ENCODE measurements at regions not wholly inside any gene's neighbourhood (a gene's known extent, or its start where the extent isn't known, plus 50 kb on each side); places are given as distances from the start of the nearest gene placed in this dataset.

- no peak for DNase-seq (ENCODE audit: low spot score)
Measured at GRCh38 chr3:150068440-150069153, 97.9 kb upstream of the PFN2 start.

GRCh38 chr3:150067561-150067960 is 96.9 kb upstream of the PFN2 start:
- DNase-seq (ENCODE audit: low spot score) = no peak

- DNase-seq (ENCODE audit: low spot score) = no peak
Measured at GRCh38 chr3:150064971-150065370, 94.3 kb upstream of the PFN2 start.

DNA sequence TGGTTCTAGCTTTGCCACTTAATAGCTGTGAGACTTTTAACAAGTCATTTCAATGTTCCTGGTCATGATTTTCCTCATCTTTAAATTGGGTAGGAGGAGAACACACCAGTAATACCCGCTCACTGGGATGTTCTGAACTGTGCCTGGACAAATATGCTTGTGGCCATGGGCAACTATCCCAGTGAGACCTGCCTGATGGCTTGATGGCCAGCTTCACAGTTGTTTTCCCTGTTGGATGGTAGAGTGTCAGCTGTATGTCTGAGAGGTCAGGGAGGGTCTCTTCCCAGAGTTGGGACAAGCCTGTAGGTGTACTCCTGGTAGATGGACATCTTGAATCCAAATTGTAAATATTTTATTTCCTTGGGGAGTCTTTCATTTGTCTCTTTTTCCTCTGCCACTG is 92.5 kb upstream of the PFN2 start:
- no peak for DNase-seq (ENCODE audit: low spot score)

DNA sequence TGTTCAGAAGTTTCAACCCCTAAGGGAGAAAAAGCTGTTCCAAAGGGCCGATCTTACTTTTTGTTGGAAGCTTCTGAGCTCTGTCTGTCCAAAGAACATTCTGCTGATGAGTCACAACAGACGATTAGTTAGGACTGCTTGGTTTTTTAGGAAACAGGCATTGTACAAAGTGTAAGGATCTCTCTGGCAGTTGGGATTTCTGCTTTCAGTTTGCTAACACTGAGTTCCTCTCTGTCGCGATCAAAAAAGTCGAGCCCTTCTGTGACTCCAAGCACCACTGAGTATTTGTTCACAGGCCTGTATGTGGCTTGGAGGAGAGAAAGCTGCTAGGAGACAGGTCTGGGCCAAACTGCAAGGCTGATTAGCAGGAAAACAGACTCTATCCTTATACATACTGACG is 91.8 kb upstream of the PFN2 start:
- DNase-seq (ENCODE audit: low spot score) = no peak

GRCh38 chr3:150061288-150062024 is 90.8 kb upstream of the PFN2 start:
- no peak for DNase-seq (ENCODE audit: low spot score)

GRCh38 chr3:150059729-150060128 is 89.0 kb upstream of the PFN2 start:
- no peak for DNase-seq (ENCODE audit: low spot score)

GRCh38 chr3:150059241-150059640 is 88.5 kb upstream of the PFN2 start:
- no peak for DNase-seq (ENCODE audit: low spot score)

DNA sequence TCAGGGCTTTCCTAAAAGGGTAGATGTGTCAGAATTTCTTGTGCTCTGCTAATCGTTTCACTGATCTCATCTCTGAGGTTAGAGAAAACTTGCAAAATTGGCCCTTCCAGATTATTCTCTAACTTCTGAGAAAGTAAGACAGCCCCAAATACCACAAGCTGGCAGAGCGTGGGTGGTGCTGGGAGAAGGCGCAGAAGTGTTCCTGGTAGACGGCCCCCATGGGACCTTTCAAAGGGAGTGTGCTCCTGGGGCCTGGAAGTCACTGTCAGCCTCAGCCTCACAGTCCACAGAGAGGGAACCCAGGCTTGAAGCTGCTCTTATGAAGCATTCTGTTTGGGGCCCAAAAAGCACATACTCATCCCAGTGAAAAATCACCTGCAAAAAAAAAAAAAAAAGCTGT is 86.5 kb upstream of the PFN2 start:
- DNase-seq (ENCODE audit: low spot score) = no peak

DNA sequence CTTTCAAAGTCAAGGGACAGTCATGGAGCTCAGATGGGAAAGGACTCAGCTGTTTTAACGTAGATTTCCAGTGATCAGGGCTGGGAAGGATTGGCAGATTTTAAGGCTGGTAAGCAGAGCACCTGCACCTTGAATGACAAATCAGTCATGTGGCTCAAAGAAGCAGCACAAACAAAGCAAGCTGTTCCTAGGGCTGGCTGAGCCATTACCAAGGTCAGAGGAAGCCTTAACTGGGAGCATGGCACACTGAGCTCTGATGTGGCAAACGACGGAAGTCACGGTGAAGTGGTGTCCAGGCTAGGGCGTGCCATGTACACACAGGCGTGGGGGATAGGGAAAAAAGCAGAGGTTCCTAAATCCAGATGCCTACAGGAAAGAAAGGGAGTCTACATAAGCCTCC is 84.6 kb upstream of the PFN2 start:
- no peak for DNase-seq (ENCODE audit: low spot score)

- no peak for DNase-seq (ENCODE audit: low spot score)
Measured at GRCh38 chr3:150054635-150055034, 83.9 kb upstream of the PFN2 start.

GRCh38 chr3:150050510-150050909 is 79.8 kb upstream of the PFN2 start:
- DNase-seq (ENCODE audit: low spot score) = no peak

GRCh38 chr3:150049317-150049716 is 78.6 kb upstream of the PFN2 start:
- DNase-seq (ENCODE audit: low spot score) = no peak

DNA sequence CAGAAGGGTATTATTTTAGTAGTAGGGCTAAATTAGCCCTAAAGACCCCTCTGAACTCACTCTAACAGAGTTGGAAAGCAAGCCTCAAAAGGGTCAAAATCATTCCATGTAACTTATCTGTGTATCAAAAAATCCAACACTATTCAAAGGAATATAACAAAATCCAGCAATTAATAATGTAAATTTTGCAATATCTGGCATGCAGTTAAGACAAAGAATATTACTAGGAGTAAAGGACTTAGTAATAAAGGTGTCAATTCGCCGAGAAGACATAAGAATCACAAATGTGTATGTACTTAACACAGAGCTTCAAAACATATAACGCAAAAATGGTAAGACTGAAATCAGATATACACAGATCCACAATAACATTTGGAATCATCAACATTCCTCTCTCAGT is 71.2 kb upstream of the PFN2 start:
- no peak for DNase-seq (ENCODE audit: low spot score)

- no peak for DNase-seq (ENCODE audit: low spot score)
Measured at GRCh38 chr3:150040097-150040496, 69.4 kb upstream of the PFN2 start.

DNA sequence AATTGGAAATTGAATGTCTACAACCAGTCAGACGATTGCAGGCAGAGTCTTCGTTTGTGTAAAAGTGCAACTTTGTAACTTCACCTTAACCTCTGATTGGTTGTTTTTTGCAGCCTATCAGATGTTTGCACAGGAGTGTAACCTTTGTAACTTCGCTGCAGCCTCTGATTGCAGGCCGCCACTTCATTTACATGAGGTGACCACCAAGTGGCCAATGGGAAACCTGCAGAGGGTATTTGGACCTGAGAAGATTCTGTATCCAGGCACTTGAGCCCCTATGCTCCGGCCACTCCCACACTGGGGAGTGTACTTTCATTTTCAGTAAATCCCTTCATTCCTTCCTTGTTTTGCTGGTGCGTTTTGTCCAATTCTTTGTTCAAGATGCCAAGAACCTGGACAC is 68.1 kb upstream of the PFN2 start:
- no peak for DNase-seq (ENCODE audit: low spot score)

DNA sequence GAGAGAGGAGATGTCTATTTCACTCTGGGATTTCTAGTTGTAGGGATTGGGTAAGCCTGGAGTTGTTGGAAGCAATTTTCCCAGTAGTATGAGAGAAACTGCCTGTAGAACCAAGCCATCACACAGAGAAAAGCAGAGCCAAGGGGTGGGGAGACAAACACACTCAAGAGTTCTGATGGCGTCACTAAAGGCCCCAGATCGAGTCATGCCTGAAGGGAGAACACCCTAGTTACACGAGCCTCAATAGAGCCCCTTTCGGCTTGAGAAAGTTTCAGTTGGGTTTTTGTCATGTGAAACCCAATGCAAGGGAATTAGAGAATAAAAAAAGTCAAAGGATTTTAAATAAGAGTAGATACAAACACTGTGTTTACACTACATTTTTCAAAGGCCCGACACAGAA is 66.1 kb upstream of the PFN2 start:
- no peak for DNase-seq (ENCODE audit: low spot score)

- no peak for DNase-seq (ENCODE audit: low spot score)
Measured at GRCh38 chr3:150035910-150036612, 65.4 kb upstream of the PFN2 start.

DNA sequence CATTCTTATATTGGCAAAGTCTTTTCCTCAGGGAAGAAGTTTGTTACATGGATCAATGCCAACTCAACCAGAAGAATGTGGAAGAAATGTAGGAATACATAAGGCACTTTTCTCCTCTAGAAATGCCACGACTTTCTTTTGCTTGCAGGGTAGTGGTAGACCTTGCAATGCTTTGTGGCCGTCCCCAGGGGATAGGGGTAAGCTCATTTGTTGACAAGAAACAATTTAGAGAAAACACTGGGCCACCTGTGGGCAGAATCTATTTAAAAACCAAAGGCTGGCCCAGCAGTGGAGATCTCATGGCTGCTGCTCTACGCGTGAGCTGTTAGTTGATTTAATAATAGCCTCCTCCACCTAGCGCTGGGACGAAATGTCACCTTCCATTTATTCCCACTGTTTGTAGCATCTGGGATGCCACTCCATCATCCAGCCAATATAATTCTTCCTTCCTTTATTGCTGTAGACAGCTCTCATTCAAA is 64.6 kb upstream of the PFN2 start:
- DNase-seq (ENCODE audit: low spot score) = no peak

DNA sequence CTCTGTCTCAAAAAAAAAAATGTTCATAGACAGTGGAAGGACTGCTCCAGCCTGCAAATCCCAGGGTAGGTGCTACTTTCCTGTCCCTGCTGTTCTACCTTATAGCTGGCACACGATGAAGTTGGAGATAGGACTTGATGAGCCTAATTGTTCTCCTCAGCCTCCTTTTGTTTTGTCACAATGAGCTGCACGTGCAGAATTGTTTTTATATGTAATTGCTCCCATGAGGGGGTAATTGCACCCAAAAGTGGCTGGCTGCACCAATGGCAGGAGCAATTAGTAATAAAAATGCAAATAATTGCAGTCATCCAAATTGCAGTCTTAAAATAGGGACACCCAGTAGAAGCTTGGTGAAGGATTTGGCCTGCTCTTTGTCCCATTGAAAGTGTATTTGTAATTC is 63.0 kb upstream of the PFN2 start:
- no peak for DNase-seq (ENCODE audit: low spot score)

DNA sequence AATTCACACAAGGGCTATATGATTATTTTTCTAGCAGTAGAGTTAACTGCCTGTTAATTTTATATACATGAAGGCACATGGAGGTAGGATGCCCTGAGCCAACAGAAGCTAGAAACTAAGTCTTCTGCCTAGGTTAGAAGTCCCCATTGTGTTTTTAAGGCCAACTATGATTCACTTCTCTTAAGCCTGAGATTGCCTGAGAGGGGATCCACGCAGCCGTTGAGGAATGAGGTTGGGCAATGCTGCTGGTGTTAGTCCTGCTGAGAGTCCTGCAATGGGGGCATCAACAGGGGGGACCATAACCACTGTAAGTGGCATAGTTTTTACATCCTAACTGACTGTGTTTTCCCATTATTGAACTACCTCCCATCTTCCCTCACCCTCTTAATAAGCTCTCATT is 60.1 kb upstream of the PFN2 start:
- DNase-seq (ENCODE audit: low spot score) = no peak

DNA sequence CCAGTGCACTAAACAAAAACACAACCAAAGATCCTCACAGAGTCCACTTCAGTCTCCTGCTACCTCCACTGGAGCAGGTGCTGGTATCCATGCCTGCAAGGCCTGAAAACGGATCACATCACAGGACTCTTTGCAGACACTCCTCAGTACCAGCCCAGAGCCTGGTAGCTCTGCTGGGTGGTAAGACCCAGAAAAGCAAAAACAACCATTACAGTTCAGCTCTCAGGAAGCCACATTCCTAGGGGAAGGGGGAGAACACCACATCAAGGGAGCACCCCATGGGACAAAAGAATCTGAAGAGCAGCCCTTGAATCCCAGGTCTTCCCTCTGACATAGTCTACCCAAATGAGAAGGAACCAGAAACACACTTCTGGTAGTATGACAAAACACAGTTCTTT is 52.5 kb upstream of the PFN2 start:
- DNase-seq (ENCODE audit: low spot score) = no peak

Measured in CD4-positive, alpha-beta T cell treated with Interleukin-15 for 4 hours (primary cell).